GM12878 (cell line): ENCODE measurements at regions not wholly inside any gene's neighbourhood (a gene's known extent, or its start where the extent isn't known, plus 50 kb on each side); places are given as distances from the start of the nearest gene placed in this dataset.

Experiments used
- ATAC-seq: fragments of 200-7000 bp; cut with Tn5 transposase; 3 replicates; pipeline ENCODE4 v1.9.1; 2020; ENCODE audit warnings: mild to moderate bottlenecking, moderate library complexity
- BruUV-seq: library from RNA; stranded (reverse); fragments of 400-500 nt; replicated peaks from 2 replicates; lab custom pipeline; 2021; lab: Mats Ljungman, UMichigan
- CTCF ChIA-PET: fragments of 300-600 bp; sonication (Branson Sonifier 250); formaldehyde crosslinking; extraction: SDS; loops from one replicate; lab custom pipeline; 2021; ENCODE audit warnings: inconsistent platforms; lab: Yijun Ruan, JAX
- POLR2A ChIA-PET: fragments of 350-600 bp; formaldehyde crosslinking; extraction: SDS; loops from one replicate; lab custom pipeline; 2021; ENCODE audit warnings: inconsistent platforms; lab: Charles Lee
- RAD21 ChIA-PET: fragments of 300-600 bp; sonication (Branson Sonifier 250); formaldehyde crosslinking; loops from one replicate; lab custom pipeline; 2023; ENCODE audit warnings: antibody characterized with exemption; ENCODE audit not compliant: unreplicated experiment; lab: Charles Lee
- SMC1A ChIA-PET: fragments of 300-600 bp; sonication (Branson Sonifier 250); formaldehyde crosslinking; loops from one replicate; lab custom pipeline; 2023; ENCODE audit not compliant: unreplicated experiment, uncharacterized antibody; lab: Charles Lee
- DNase-seq: peaks from one replicate; pipeline ENCODE4 v3.0.0-alpha.2; 2011; ENCODE audit warnings: low read depth, low spot score
- FAIRE-seq: peaks from 3 replicates; lab custom pipeline; 2011; peaks lifted over from hg19 to GRCh38; lab: Jason Lieb, UNC
- H2AFZ ChIP-seq: 2 replicates; pipeline ENCODE4 v1.6.0; 2011; ENCODE audit warnings: low read depth, low read length, control low read depth; ENCODE audit not compliant: control insufficient read depth
- H3K27ac ChIP-seq: 2 replicates; pipeline ENCODE4 v1.5.1; 2011; ENCODE audit warnings: control low read depth; ENCODE audit not compliant: control insufficient read depth, insufficient read depth
- H3K27me3 ChIP-seq, 2 experiments: replicated peaks in 1 of 2; 2 replicates each; pipeline versions ENCODE4 v1.6.0 to v1.6.1; 2011; ENCODE audit warnings: low read length in 1 of 2; ENCODE audit not compliant: control insufficient read depth in 2 of 2, insufficient read depth in 2 of 2
- H3K36me3 ChIP-seq, 2 experiments: 2 replicates each; pipeline ENCODE4 v1.5.1; 2011; ENCODE audit warnings: low read length in 1 of 2; ENCODE audit not compliant: control insufficient read depth in 2 of 2, insufficient read depth in 2 of 2
- H3K4me1 ChIP-seq: 2 replicates; pipeline ENCODE4 v1.6.1; 2011; ENCODE audit warnings: mild to moderate bottlenecking, low read length, moderate library complexity, mixed read lengths; ENCODE audit not compliant: control insufficient read depth, insufficient read depth
- H3K4me2 ChIP-seq: 2 replicates; pipeline ENCODE4 v1.6.0; 2011; ENCODE audit warnings: control low read depth; ENCODE audit not compliant: control insufficient read depth, insufficient read depth
- H3K4me3 ChIP-seq: fragments of 200-600 bp; sonication (generic); 2 replicates; pipeline ENCODE4 v1.5.1; 2016
- H3K79me2 ChIP-seq: 2 replicates; pipeline ENCODE4 v1.6.0; 2011; ENCODE audit warnings: low read length; ENCODE audit not compliant: control insufficient read depth, insufficient read depth
- H3K9ac ChIP-seq: 2 replicates; pipeline ENCODE4 v1.8.0; 2011; ENCODE audit warnings: low read length, control low read depth, mixed read lengths; ENCODE audit not compliant: control insufficient read depth, insufficient read depth
- H3K9me3 ChIP-seq: replicated peaks from 3 replicates; pipeline ENCODE4 v1.5.1; 2011; ENCODE audit warnings: mild to moderate bottlenecking, low read length; ENCODE audit not compliant: control insufficient read depth, insufficient read depth
- H4K20me1 ChIP-seq: 2 replicates; pipeline ENCODE4 v1.6.0; 2011; ENCODE audit not compliant: control insufficient read depth, insufficient read depth
- BACH1 ChIP-seq: fragments of 450-650 bp; IDR thresholded peaks from 2 replicates; pipeline ENCODE4 v1.6.1; 2017; ENCODE audit warnings: mild to moderate bottlenecking, borderline replicate concordance
- CBX3 ChIP-seq: fragments of 200-600 bp; sonication (generic); IDR thresholded peaks from 2 replicates; pipeline ENCODE4 v1.6.1; 2016; ENCODE audit warnings: low read depth, borderline replicate concordance
- CEBPB ChIP-seq, 2 experiments: fragments of 150-350 bp in 1 of 2; IDR thresholded peaks; 2 replicates each; pipeline ENCODE4 v1.6.1; 2012 to 2014; ENCODE audit warnings: low read depth in 2 of 2, low read length in 2 of 2, borderline replicate concordance in 1 of 2, inconsistent platforms in 1 of 2
- CREB1 ChIP-seq: IDR thresholded peaks from 2 replicates; pipeline ENCODE4 v1.6.1; 2012; ENCODE audit warnings: low read depth, mild to moderate bottlenecking, inconsistent platforms
- ESRRA ChIP-seq: IDR thresholded peaks from 2 replicates; pipeline ENCODE4 v1.6.1; 2012; ENCODE audit warnings: mild to moderate bottlenecking, low read length, improper control_type of control experiment
- JUNB ChIP-seq: IDR thresholded peaks from 2 replicates; pipeline ENCODE4 v1.6.1; 2016; ENCODE audit warnings: antibody characterized with exemption, mild to moderate bottlenecking
- KLF5 ChIP-seq: fragments of 450-650 bp; IDR thresholded peaks from 2 replicates; pipeline ENCODE4 v1.6.1; 2014; ENCODE audit warnings: mild to moderate bottlenecking; ENCODE audit not compliant: partially characterized antibody
- NFIC ChIP-seq: IDR thresholded peaks from 2 replicates; pipeline ENCODE4 v1.6.1; 2012; ENCODE audit warnings: low read depth, mild to moderate bottlenecking, inconsistent platforms, low read length, moderate library complexity
- NR2C2 ChIP-seq: IDR thresholded peaks from 2 replicates; pipeline ENCODE4 v1.6.1; 2011; ENCODE audit warnings: borderline replicate concordance, low read depth; ENCODE audit not compliant: control insufficient read depth, insufficient read length
- RB1 ChIP-seq: fragments of 450-650 bp; formaldehyde crosslinking; IDR thresholded peaks from 2 replicates; pipeline ENCODE4 v1.6.1; 2017; ENCODE audit warnings: mild to moderate bottlenecking, borderline replicate concordance
- SIN3A ChIP-seq: IDR thresholded peaks from 2 replicates; pipeline ENCODE4 v1.6.1; 2012; ENCODE audit warnings: low read depth, low read length, improper control_type of control experiment
- SPI1 ChIP-seq: IDR thresholded peaks from 2 replicates; pipeline ENCODE4 v1.6.1; 2011; ENCODE audit warnings: low read depth, mild to moderate bottlenecking, low read length, moderate library complexity, borderline replicate concordance; ENCODE audit not compliant: insufficient read depth
- SUZ12 ChIP-seq: fragments of 200-600 bp; sonication (generic); IDR thresholded peaks from one replicate; pipeline ENCODE4 v1.6.1; 2018; ENCODE audit warnings: antibody characterized with exemption, mild to moderate bottlenecking; ENCODE audit not compliant: unreplicated experiment
- ZNF207 ChIP-seq: fragments of 450-650 bp; IDR thresholded peaks from 2 replicates; pipeline ENCODE4 v1.6.1; 2014; ENCODE audit warnings: antibody characterized with exemption, mild to moderate bottlenecking, borderline replicate concordance
- in situ Hi-C: fragments of 300-500 bp; cut with MboI; formaldehyde crosslinking; loops from 9 replicates; pipeline ENCODE4 v1.14.3; 2018; ENCODE audit warnings: mixed read lengths
- intact Hi-C: fragments of 100-400 bp; cut with micrococcal nuclease; formaldehyde crosslinking; loops from one replicate; pipeline ENCODE4 v1.14.2; 2022; ENCODE audit not compliant: unreplicated experiment
- TF ChIP-seq, protein P1 (sequence below): fragments of 450-650 bp; IDR thresholded peaks from 2 replicates; pipeline ENCODE4 v1.6.1; 2017; ENCODE audit warnings: borderline replicate concordance
- TF ChIP-seq, protein P2 (sequence below): fragments of 450-650 bp; formaldehyde crosslinking; IDR thresholded peaks from 2 replicates; pipeline ENCODE4 v1.5.0; 2022; ENCODE audit warnings: mild to moderate bottlenecking, missing genetic modification characterization

DNA sequence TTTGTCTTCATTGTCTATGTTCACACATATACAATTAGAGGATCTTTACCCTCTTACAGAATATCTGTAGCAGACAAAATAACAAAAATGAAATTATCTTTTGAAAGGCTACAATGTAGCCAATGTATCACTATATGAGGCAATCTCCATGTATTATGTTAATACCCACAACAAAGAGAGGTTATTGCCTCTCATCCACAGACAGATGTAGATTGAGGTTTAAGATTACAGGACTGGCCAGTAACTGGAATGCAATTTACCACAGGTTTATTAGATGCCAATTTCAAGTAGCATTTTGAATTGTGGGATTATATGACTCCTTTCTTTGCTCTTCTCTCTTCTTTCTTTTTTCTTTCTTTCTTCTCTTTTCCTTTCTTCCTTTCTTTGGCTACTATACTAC, 242.6 kb downstream of the ANKRD50 start:
- Histone ChIP-seq H3K36me3 (no peaks in the 10 kb centered on the region), H3K9me3 (no peaks in the 10 kb centered on the region), H4K20me1 (no peaks in the 10 kb centered on the region), H2AFZ (no peak overlapping the region), H3K4me3 (no peak overlapping the region), H3K27me3 (no peaks in the 10 kb centered on the region), H3K27ac (no peak overlapping the region), H3K4me1 (no peaks in the 10 kb centered on the region), H3K4me2 (no peak overlapping the region), H3K79me2 (no peaks in the 10 kb centered on the region), H3K9ac (no peak overlapping the region)
- POLR2A ChIA-PET: no interaction called here
- TF ChIP-seq NR2C2 (no peak), BACH1 (no peak), ZNF207 (no peak), CEBPB (IDR thresholded peaks at IDR 0.05; ENCODE audit: borderline replicate concordance in 1 of 2, low read depth in 2 of 2, low read length in 2 of 2) (no peak), KLF5 (no peak), CBX3 (no peak), JUNB (no peak), RB1 (no peak), SUZ12 (no peak), NFIC (no peak), ESRRA (no peak), CREB1 (no peak), SIN3A (no peak), SPI1 (no peak)
- TF ChIP-seq, protein P1, sequence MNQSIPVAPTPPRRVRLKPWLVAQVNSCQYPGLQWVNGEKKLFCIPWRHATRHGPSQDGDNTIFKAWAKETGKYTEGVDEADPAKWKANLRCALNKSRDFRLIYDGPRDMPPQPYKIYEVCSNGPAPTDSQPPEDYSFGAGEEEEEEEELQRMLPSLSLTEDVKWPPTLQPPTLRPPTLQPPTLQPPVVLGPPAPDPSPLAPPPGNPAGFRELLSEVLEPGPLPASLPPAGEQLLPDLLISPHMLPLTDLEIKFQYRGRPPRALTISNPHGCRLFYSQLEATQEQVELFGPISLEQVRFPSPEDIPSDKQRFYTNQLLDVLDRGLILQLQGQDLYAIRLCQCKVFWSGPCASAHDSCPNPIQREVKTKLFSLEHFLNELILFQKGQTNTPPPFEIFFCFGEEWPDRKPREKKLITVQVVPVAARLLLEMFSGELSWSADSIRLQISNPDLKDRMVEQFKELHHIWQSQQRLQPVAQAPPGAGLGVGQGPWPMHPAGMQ: no peak
- TF ChIP-seq, protein P2, sequence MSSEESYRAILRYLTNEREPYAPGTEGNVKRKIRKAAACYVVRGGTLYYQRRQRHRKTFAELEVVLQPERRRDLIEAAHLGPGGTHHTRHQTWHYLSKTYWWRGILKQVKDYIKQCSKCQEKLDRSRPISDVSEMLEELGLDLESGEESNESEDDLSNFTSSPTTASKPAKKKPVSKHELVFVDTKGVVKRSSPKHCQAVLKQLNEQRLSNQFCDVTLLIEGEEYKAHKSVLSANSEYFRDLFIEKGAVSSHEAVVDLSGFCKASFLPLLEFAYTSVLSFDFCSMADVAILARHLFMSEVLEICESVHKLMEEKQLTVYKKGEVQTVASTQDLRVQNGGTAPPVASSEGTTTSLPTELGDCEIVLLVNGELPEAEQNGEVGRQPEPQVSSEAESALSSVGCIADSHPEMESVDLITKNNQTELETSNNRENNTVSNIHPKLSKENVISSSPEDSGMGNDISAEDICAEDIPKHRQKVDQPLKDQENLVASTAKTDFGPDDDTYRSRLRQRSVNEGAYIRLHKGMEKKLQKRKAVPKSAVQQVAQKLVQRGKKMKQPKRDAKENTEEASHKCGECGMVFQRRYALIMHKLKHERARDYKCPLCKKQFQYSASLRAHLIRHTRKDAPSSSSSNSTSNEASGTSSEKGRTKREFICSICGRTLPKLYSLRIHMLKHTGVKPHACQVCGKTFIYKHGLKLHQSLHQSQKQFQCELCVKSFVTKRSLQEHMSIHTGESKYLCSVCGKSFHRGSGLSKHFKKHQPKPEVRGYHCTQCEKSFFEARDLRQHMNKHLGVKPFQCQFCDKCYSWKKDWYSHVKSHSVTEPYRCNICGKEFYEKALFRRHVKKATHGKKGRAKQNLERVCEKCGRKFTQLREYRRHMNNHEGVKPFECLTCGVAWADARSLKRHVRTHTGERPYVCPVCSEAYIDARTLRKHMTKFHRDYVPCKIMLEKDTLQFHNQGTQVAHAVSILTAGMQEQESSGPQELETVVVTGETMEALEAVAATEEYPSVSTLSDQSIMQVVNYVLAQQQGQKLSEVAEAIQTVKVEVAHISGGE: no peak
- in situ Hi-C loops (no loop called here), intact Hi-C loops (no loop called here)
- BruUV-seq: no TSS peak
- RAD21 ChIA-PET: no interaction called here
- DNase-seq: no peak
- CTCF ChIA-PET: interaction anchor here (0.5 kb wide), 1 partner anchor 190 kb away, joined by 3 read pairs; no protein-coding TSS in a partner anchor
- FAIRE-seq: no peak
- ATAC-seq: no peak
- SMC1A ChIA-PET: no interaction called here
